C4-2B (cell line): ENCODE measurements at regions not wholly inside any gene's neighbourhood (a gene's known extent, or its start where the extent isn't known, plus 50 kb on each side); places are given as distances from the start of the nearest gene placed in this dataset.

ENCODE experiments used
- ZFX ChIP-seq: fragments of 450-650 bp; IDR thresholded peaks from 2 replicates; pipeline ENCODE4 v1.6.1; 2017
- TF ChIP-seq, protein P1 (sequence below): fragments of 450-650 bp; conservative IDR thresholded peaks from 2 replicates; pipeline ENCODE4 v1.5.1; 2017; ENCODE audit warnings: mild to moderate bottlenecking

DNA sequence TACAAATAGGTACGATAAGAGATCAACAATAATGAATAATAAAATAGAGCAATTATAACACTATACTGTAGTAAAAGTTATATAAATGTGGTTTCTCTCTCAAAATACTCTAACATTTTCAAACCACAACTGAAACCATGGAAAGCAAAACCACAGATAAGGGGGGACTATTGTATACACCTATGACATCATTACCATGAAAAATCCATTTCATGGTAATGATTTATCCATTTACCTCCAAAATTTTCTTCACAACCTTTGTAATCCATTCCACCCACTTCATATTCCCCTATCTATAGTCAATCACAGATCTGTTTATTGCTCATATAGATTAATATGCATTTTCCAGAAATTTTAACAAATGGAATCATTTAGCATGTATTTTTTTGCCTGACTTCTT lies 163.9 kb upstream of the G2E3 start:
- TF ChIP-seq, protein P1, sequence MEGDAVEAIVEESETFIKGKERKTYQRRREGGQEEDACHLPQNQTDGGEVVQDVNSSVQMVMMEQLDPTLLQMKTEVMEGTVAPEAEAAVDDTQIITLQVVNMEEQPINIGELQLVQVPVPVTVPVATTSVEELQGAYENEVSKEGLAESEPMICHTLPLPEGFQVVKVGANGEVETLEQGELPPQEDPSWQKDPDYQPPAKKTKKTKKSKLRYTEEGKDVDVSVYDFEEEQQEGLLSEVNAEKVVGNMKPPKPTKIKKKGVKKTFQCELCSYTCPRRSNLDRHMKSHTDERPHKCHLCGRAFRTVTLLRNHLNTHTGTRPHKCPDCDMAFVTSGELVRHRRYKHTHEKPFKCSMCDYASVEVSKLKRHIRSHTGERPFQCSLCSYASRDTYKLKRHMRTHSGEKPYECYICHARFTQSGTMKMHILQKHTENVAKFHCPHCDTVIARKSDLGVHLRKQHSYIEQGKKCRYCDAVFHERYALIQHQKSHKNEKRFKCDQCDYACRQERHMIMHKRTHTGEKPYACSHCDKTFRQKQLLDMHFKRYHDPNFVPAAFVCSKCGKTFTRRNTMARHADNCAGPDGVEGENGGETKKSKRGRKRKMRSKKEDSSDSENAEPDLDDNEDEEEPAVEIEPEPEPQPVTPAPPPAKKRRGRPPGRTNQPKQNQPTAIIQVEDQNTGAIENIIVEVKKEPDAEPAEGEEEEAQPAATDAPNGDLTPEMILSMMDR, result no peak
- no peak for TF ChIP-seq ZFX
